GM12878 (cell line): ENCODE measurements at regions not wholly inside any gene's neighbourhood (a gene's known extent, or its start where the extent isn't known, plus 50 kb on each side); places are given as distances from the start of the nearest gene placed in this dataset.

ENCODE experiments used
- ATAC-seq: fragments of 200-7000 bp; cut with Tn5 transposase; 3 replicates; pipeline ENCODE4 v1.9.1; 2020; ENCODE audit warnings: mild to moderate bottlenecking, moderate library complexity
- BruUV-seq: library from RNA; stranded (reverse); fragments of 400-500 nt; replicated peaks from 2 replicates; lab custom pipeline; 2021; lab: Mats Ljungman, UMichigan
- CTCF ChIA-PET: fragments of 300-600 bp; sonication (Branson Sonifier 250); formaldehyde crosslinking; extraction: SDS; loops from one replicate; lab custom pipeline; 2021; ENCODE audit warnings: inconsistent platforms; lab: Yijun Ruan, JAX
- POLR2A ChIA-PET: fragments of 350-600 bp; formaldehyde crosslinking; extraction: SDS; loops from one replicate; lab custom pipeline; 2021; ENCODE audit warnings: inconsistent platforms; lab: Charles Lee
- RAD21 ChIA-PET: fragments of 300-600 bp; sonication (Branson Sonifier 250); formaldehyde crosslinking; loops from one replicate; lab custom pipeline; 2023; ENCODE audit warnings: antibody characterized with exemption; ENCODE audit not compliant: unreplicated experiment; lab: Charles Lee
- SMC1A ChIA-PET: fragments of 300-600 bp; sonication (Branson Sonifier 250); formaldehyde crosslinking; loops from one replicate; lab custom pipeline; 2023; ENCODE audit not compliant: unreplicated experiment, uncharacterized antibody; lab: Charles Lee
- DNase-seq: peaks from one replicate; pipeline ENCODE4 v3.0.0-alpha.2; 2011; ENCODE audit warnings: low read depth, low spot score
- FAIRE-seq: peaks from 3 replicates; lab custom pipeline; 2011; peaks lifted over from hg19 to GRCh38; lab: Jason Lieb, UNC
- H2AFZ ChIP-seq: 2 replicates; pipeline ENCODE4 v1.6.0; 2011; ENCODE audit warnings: low read depth, low read length, control low read depth; ENCODE audit not compliant: control insufficient read depth
- H3K27ac ChIP-seq: 2 replicates; pipeline ENCODE4 v1.5.1; 2011; ENCODE audit warnings: control low read depth; ENCODE audit not compliant: control insufficient read depth, insufficient read depth
- H3K27me3 ChIP-seq, 2 experiments: replicated peaks in 1 of 2; 2 replicates each; pipeline versions ENCODE4 v1.6.0 to v1.6.1; 2011; ENCODE audit warnings: low read length in 1 of 2; ENCODE audit not compliant: control insufficient read depth in 2 of 2, insufficient read depth in 2 of 2
- H3K36me3 ChIP-seq, 2 experiments: 2 replicates each; pipeline ENCODE4 v1.5.1; 2011; ENCODE audit warnings: low read length in 1 of 2; ENCODE audit not compliant: control insufficient read depth in 2 of 2, insufficient read depth in 2 of 2
- H3K4me1 ChIP-seq: 2 replicates; pipeline ENCODE4 v1.6.1; 2011; ENCODE audit warnings: mild to moderate bottlenecking, low read length, moderate library complexity, mixed read lengths; ENCODE audit not compliant: control insufficient read depth, insufficient read depth
- H3K4me2 ChIP-seq: 2 replicates; pipeline ENCODE4 v1.6.0; 2011; ENCODE audit warnings: control low read depth; ENCODE audit not compliant: control insufficient read depth, insufficient read depth
- H3K4me3 ChIP-seq: fragments of 200-600 bp; sonication (generic); 2 replicates; pipeline ENCODE4 v1.5.1; 2016
- H3K79me2 ChIP-seq: 2 replicates; pipeline ENCODE4 v1.6.0; 2011; ENCODE audit warnings: low read length; ENCODE audit not compliant: control insufficient read depth, insufficient read depth
- H3K9ac ChIP-seq: 2 replicates; pipeline ENCODE4 v1.8.0; 2011; ENCODE audit warnings: low read length, control low read depth, mixed read lengths; ENCODE audit not compliant: control insufficient read depth, insufficient read depth
- H3K9me3 ChIP-seq: replicated peaks from 3 replicates; pipeline ENCODE4 v1.5.1; 2011; ENCODE audit warnings: mild to moderate bottlenecking, low read length; ENCODE audit not compliant: control insufficient read depth, insufficient read depth
- H4K20me1 ChIP-seq: 2 replicates; pipeline ENCODE4 v1.6.0; 2011; ENCODE audit not compliant: control insufficient read depth, insufficient read depth
- BRCA1 ChIP-seq: IDR thresholded peaks from 2 replicates; pipeline ENCODE4 v1.6.1; 2011; ENCODE audit warnings: low read depth, low read length, improper control_type of control experiment
- CEBPZ ChIP-seq: fragments of 150-350 bp; IDR thresholded peaks from 2 replicates; pipeline ENCODE4 v1.6.1; 2016; ENCODE audit warnings: low read depth, low read length
- CREM ChIP-seq: IDR thresholded peaks from 2 replicates; pipeline ENCODE4 v1.6.1; 2014; ENCODE audit warnings: antibody characterized with exemption, low read depth
- MAX ChIP-seq: IDR thresholded peaks from 2 replicates; pipeline ENCODE4 v1.6.1; 2012; ENCODE audit warnings: low read depth, low read length, improper control_type of control experiment
- NBN ChIP-seq: fragments of 450-650 bp; IDR thresholded peaks from 2 replicates; pipeline ENCODE4 v1.6.1; 2016
- NR2F1 ChIP-seq: fragments of 450-650 bp; conservative IDR thresholded peaks from 2 replicates; pipeline ENCODE4 v1.6.1; 2017; ENCODE audit warnings: mild to moderate bottlenecking
- PAX5 ChIP-seq: IDR thresholded peaks from 2 replicates; pipeline ENCODE4 v1.6.1; 2011; ENCODE audit warnings: low read depth, low read length, borderline replicate concordance
- PML ChIP-seq: IDR thresholded peaks from 2 replicates; pipeline ENCODE4 v1.6.1; 2012; ENCODE audit warnings: low read length, inconsistent platforms
- RAD51 ChIP-seq: fragments of 450-650 bp; IDR thresholded peaks from 2 replicates; pipeline ENCODE4 v1.6.1; 2016; ENCODE audit warnings: moderate library complexity, mild to moderate bottlenecking, inconsistent platforms
- RELA ChIP-seq: fragments of 450-650 bp; IDR thresholded peaks from 2 replicates; pipeline ENCODE4 v1.8.0; 2014; ENCODE audit warnings: borderline replicate concordance; ENCODE audit not compliant: partially characterized antibody
- SRF ChIP-seq, 2 experiments: IDR thresholded peaks; 2 replicates each; pipeline ENCODE4 v1.6.1; 2011; ENCODE audit warnings: low read depth in 2 of 2, low read length in 2 of 2, mild to moderate bottlenecking in 1 of 2, moderate library complexity in 1 of 2
- STAT1 ChIP-seq: fragments of 450-650 bp; conservative IDR thresholded peaks from 2 replicates; pipeline ENCODE4 v1.6.1; 2014; ENCODE audit warnings: antibody characterized with exemption, mild to moderate bottlenecking
- SUZ12 ChIP-seq: fragments of 200-600 bp; sonication (generic); IDR thresholded peaks from one replicate; pipeline ENCODE4 v1.6.1; 2018; ENCODE audit warnings: antibody characterized with exemption, mild to moderate bottlenecking; ENCODE audit not compliant: unreplicated experiment
- WGBS: methylation state at CpG from one replicate; pipeline ENCODE4 v1.1.6; 2016; ENCODE audit warnings: low lambda C conversion rate; ENCODE audit not compliant: insufficient replicate concordance, insufficient coverage; ENCODE audit errors: missing lambda C conversion rate; 5-methylcytosine and 5-hydroxymethylcytosine counted together
- in situ Hi-C: fragments of 300-500 bp; cut with MboI; formaldehyde crosslinking; loops from 9 replicates; pipeline ENCODE4 v1.14.3; 2018; ENCODE audit warnings: mixed read lengths
- intact Hi-C: fragments of 100-400 bp; cut with micrococcal nuclease; formaldehyde crosslinking; loops from one replicate; pipeline ENCODE4 v1.14.2; 2022; ENCODE audit not compliant: unreplicated experiment
- TF ChIP-seq, protein P1 (sequence below): IDR thresholded peaks from 2 replicates; pipeline ENCODE4 v1.6.1; 2011; ENCODE audit warnings: borderline replicate concordance, low read depth, mild to moderate bottlenecking, moderate library complexity, low read length; ENCODE audit not compliant: insufficient read depth, poor library complexity, severe bottlenecking

- ChIA-PET POLR2A (no interaction called here), RAD21 (no interaction called here), SMC1A (interaction anchor here (1.1 kb wide), 1 partner anchor 9 kb away, joined by 4 read pairs; no protein-coding TSS in a partner anchor), CTCF (no interaction called here)
- Histone ChIP-seq H2AFZ (no peak overlapping the region; the same call in 1 of the 2 replicates), H3K4me2 (no peak overlapping the region), H3K4me1 (no peaks in the 10 kb centered on the region), H3K9me3 (no peaks in the 10 kb centered on the region; the same call in 2 of the 3 replicates), H3K79me2 (no peaks in the 10 kb centered on the region), H3K4me3 (no peak overlapping the region), H3K27ac (no peak overlapping the region), H3K9ac (no peak overlapping the region), H4K20me1 (no peaks in the 10 kb centered on the region), H3K36me3 (no peaks in the 10 kb centered on the region), H3K27me3 (no peaks in the 10 kb centered on the region)
- intact Hi-C loops = no loop called here
- TF ChIP-seq MAX (no peak), CREM (no peak)
- no TSS peak for BruUV-seq
- no peak for FAIRE-seq
- no peak for DNase-seq
- ATAC-seq = no peak
- in situ Hi-C loops = no loop called here
- 19% methylated on average over 2 of the region's 2 CpGs for WGBS
Observed at GRCh38 chr9:84512493-84512892, 157.0 kb upstream of the NTRK2 start.

- RAD21 ChIA-PET = no interaction called here
- Histone ChIP-seq H3K4me1 (no peaks in the 10 kb centered on the region), H2AFZ (no peak overlapping the region), H3K9ac (no peak overlapping the region), H3K9me3 (no peaks in the 10 kb centered on the region; the same call in 2 of the 3 replicates), H3K4me3 (no peak overlapping the region), H3K27ac (no peak overlapping the region), H3K27me3 (no peaks in the 10 kb centered on the region), H3K4me2 (no peak overlapping the region), H3K79me2 (no peaks in the 10 kb centered on the region), H3K36me3 (no peaks in the 10 kb centered on the region), H4K20me1 (no peaks in the 10 kb centered on the region)
- in situ Hi-C loops (no loop called here), intact Hi-C loops (no loop called here)
- ATAC-seq = no peak
- CTCF ChIA-PET = no interaction called here
- FAIRE-seq = no peak
- SMC1A ChIA-PET = no interaction called here
- BruUV-seq = no TSS peak
- DNase-seq = no peak
- POLR2A ChIA-PET = no interaction called here
- WGBS = 0% methylated on average over 1 of the region's 1 CpG
- TF ChIP-seq PAX5 (no peak), SUZ12 (no peak), RAD51 (no peak), RELA (no peak), CEBPZ (no peak), STAT1 (no peak), BRCA1 (no peak), SRF (IDR thresholded peaks at IDR 0.05; ENCODE audit: low read depth in 2 of 2, low read length in 2 of 2) (no peak), PML (no peak), NBN (no peak), NR2F1 (no peak)
- TF ChIP-seq, protein P1, sequence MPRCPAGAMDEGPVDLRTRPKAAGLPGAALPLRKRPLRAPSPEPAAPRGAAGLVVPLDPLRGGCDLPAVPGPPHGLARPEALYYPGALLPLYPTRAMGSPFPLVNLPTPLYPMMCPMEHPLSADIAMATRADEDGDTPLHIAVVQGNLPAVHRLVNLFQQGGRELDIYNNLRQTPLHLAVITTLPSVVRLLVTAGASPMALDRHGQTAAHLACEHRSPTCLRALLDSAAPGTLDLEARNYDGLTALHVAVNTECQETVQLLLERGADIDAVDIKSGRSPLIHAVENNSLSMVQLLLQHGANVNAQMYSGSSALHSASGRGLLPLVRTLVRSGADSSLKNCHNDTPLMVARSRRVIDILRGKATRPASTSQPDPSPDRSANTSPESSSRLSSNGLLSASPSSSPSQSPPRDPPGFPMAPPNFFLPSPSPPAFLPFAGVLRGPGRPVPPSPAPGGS = no peak
Observed at GRCh38 chr9:84513473-84513872, 156.1 kb upstream of the NTRK2 start.
